Heart left ventricle (tissue), 13 donors: ENCODE measurements at regions not wholly inside any gene's neighbourhood (a gene's known extent, or its start where the extent isn't known, plus 50 kb on each side); places are given as distances from the start of the nearest gene placed in this dataset.

ENCODE experiments used
- CTCF ChIP-seq, 12 donors: fragments of 200-600 bp; sonication (generic) in 4 of 12; IDR thresholded peaks; one replicate each; pipeline versions ENCODE4 v1.5.0 to v1.8.0; 2018 to 2022; ENCODE audit warnings: antibody characterized with exemption in 12 of 12, mild to moderate bottlenecking in 5 of 12
- POLR2A ChIP-seq, 2 donors: fragments of 450-650 bp; IDR thresholded peaks; one replicate each; pipeline ENCODE4 v1.6.1; 2017; ENCODE audit warnings: antibody characterized with exemption in 2 of 2, mild to moderate bottlenecking in 2 of 2, moderate library complexity in 2 of 2
- donor health status: ischemic (EF 13 %, LVEDD 7.1; RV severe dilation, severe dysfunction).
- donor health status: DM: no; HTN: yes; CAD: no.
- donor health status: DM: no; HTN: no; CAD: no.
- donor health status: ischemic (EF 25% LVEDD 6.9; RV normal size, moderate dysfunction).
- donor health status: ischemic (EF 25% LVEDD 5.7; RV mildly dilated, moderate dysfunction).
- donor health status: ischemic (EF 35%, LVEDD 5.7; RV mildly dilated, moderate dysfunction).
- donor health status: nonischemic (EF 11% LVEDD 7.7; RV severe dilation, severe dysfunction).
- donor health status: DM: yes; HTN: yes; CAD: no.
- donor health status: PGD.
- donor health status: ischemic (EF 29% LVEDD 5.4; RV normal size, mild dysfunction).
- donor health status: nonischemic (EF 23%, LVEDD 6.1; RV moderate dilation, normal function).

GRCh38 chr18:1006965-1007364, 102.3 kb downstream of the ADCYAP1 start:
- TF ChIP-seq CTCF (IDR thresholded peaks at IDR 0.05), result no peak
- no peak for TF ChIP-seq POLR2A (IDR thresholded peaks at IDR 0.05)
